ENCODE measurements at regions not wholly inside any gene's neighbourhood (a gene's known extent, or its start where the extent isn't known, plus 50 kb on each side); places are given as distances from the start of the nearest gene placed in this dataset.

GRCh38 chr3:159911664-159912037, 77.0 kb upstream of the IL12A start:
- H3K4me3 ChIP-seq (ENCODE audit: low read depth, low read length), result no peak overlapping the region
- H3K36me3 ChIP-seq (ENCODE audit: control insufficient read depth, insufficient read depth, low read length), result no peaks in the 10 kb centered on the region
- H3K27me3 ChIP-seq (ENCODE audit: control insufficient read depth, insufficient read depth, low read length), result no peaks in the 10 kb centered on the region
- FAIRE-seq (no peak), DNase-seq (ENCODE audit: low read depth) (no peak)
- no peak for TF ChIP-seq CTCF (IDR thresholded peaks at IDR 0.05; ENCODE audit: insufficient read depth, low read length, severe bottlenecking)

GRCh38 chr3:159913712-159914414, 74.8 kb upstream of the IL12A start:
- no peak for TF ChIP-seq CTCF (IDR thresholded peaks at IDR 0.05; ENCODE audit: insufficient read depth, low read length, severe bottlenecking)
- DNase-seq (ENCODE audit: low read depth) (no peak), FAIRE-seq (no peak)
- no peaks in the 10 kb centered on the region for H3K36me3 ChIP-seq (ENCODE audit: control insufficient read depth, insufficient read depth, low read length)
- H3K4me3 ChIP-seq (ENCODE audit: low read depth, low read length), result no peak overlapping the region
- no peaks in the 10 kb centered on the region for H3K27me3 ChIP-seq (ENCODE audit: control insufficient read depth, insufficient read depth, low read length)

- Histone ChIP-seq H3K4me3 (ENCODE audit: low read depth, low read length) (no peak overlapping the region), H3K36me3 (ENCODE audit: control insufficient read depth, insufficient read depth, low read length) (no peaks in the 10 kb centered on the region), H3K27me3 (ENCODE audit: control insufficient read depth, insufficient read depth, low read length) (no peaks in the 10 kb centered on the region)
- FAIRE-seq (no peak), DNase-seq (ENCODE audit: low read depth) (no peak)
- TF ChIP-seq CTCF (IDR thresholded peaks at IDR 0.05; ENCODE audit: insufficient read depth, low read length, severe bottlenecking), result no peak
Measured at GRCh38 chr3:159914426-159914825, 74.2 kb upstream of the IL12A start.

GRCh38 chr3:159916052-159916451, 72.6 kb upstream of the IL12A start:
- H3K27me3 ChIP-seq (ENCODE audit: control insufficient read depth, insufficient read depth, low read length), result no peaks in the 10 kb centered on the region
- H3K36me3 ChIP-seq (ENCODE audit: control insufficient read depth, insufficient read depth, low read length), result no peaks in the 10 kb centered on the region
- FAIRE-seq, result no peak
- H3K4me3 ChIP-seq (ENCODE audit: low read depth, low read length), result no peak overlapping the region
- no peak for TF ChIP-seq CTCF (IDR thresholded peaks at IDR 0.05; ENCODE audit: insufficient read depth, low read length, severe bottlenecking)
- no peak for DNase-seq (ENCODE audit: low read depth)

GRCh38 chr3:159917141-159917540, 71.5 kb upstream of the IL12A start:
- no peak for DNase-seq (ENCODE audit: low read depth)
- H3K4me3 ChIP-seq (ENCODE audit: low read depth, low read length), result no peak overlapping the region
- H3K27me3 ChIP-seq (ENCODE audit: control insufficient read depth, insufficient read depth, low read length), result no peaks in the 10 kb centered on the region
- TF ChIP-seq CTCF (IDR thresholded peaks at IDR 0.05; ENCODE audit: insufficient read depth, low read length, severe bottlenecking), result no peak
- no peak for FAIRE-seq
- no peaks in the 10 kb centered on the region for H3K36me3 ChIP-seq (ENCODE audit: control insufficient read depth, insufficient read depth, low read length)

- no peak for TF ChIP-seq CTCF (IDR thresholded peaks at IDR 0.05; ENCODE audit: insufficient read depth, low read length, severe bottlenecking)
- peak; percentile 63 for DNase-seq (ENCODE audit: low read depth)
- H3K27me3 ChIP-seq (ENCODE audit: control insufficient read depth, insufficient read depth, low read length), result no peaks in the 10 kb centered on the region
- H3K36me3 ChIP-seq (ENCODE audit: control insufficient read depth, insufficient read depth, low read length), result no peaks in the 10 kb centered on the region
- H3K4me3 ChIP-seq (ENCODE audit: low read depth, low read length), result no peak overlapping the region
- no peak for FAIRE-seq
Measured at GRCh38 chr3:159919873-159920272, 68.8 kb upstream of the IL12A start.

Data from bronchial epithelial cell (primary cell).